ACC112 (cell line): ENCODE measurements at regions not wholly inside any gene's neighbourhood (a gene's known extent, or its start where the extent isn't known, plus 50 kb on each side); places are given as distances from the start of the nearest gene placed in this dataset.
A peak's percentile ranks its signal among the peaks of the same experiment; 100 is the strongest.

ENCODE experiments used
- H2AFZ ChIP-seq: fragments of 200-600 bp; sonication (generic); one replicate; pipeline ENCODE4 v1.6.0; 2017; ENCODE audit warnings: antibody characterized with exemption, low read length; ENCODE audit not compliant: unreplicated experiment
- H3K27ac ChIP-seq: fragments of 200-600 bp; sonication (generic); 2 replicates; pipeline ENCODE4 v1.5.1; 2014; ENCODE audit warnings: low read depth, mild to moderate bottlenecking, antibody characterized with exemption, low read length, moderate library complexity
- H3K27me3 ChIP-seq: fragments of 200-600 bp; sonication (generic); 2 replicates; pipeline ENCODE4 v1.6.1; 2014; ENCODE audit warnings: mild to moderate bottlenecking, antibody characterized with exemption, low read length, moderate library complexity, mixed read lengths; ENCODE audit not compliant: insufficient read depth
- H3K36me3 ChIP-seq: fragments of 200-600 bp; sonication (generic); 2 replicates; pipeline ENCODE4 v1.6.1; 2016; ENCODE audit warnings: mild to moderate bottlenecking, antibody characterized with exemption, low read length, moderate library complexity, mixed read lengths; ENCODE audit not compliant: insufficient read depth
- H3K4me1 ChIP-seq: fragments of 200-600 bp; sonication (generic); one replicate; pipeline ENCODE4 v1.6.1; 2016; ENCODE audit warnings: low read length, mixed read lengths; ENCODE audit not compliant: insufficient read depth, unreplicated experiment, control insufficient read depth
- H3K4me3 ChIP-seq: fragments of 200-600 bp; sonication (generic); 2 replicates; pipeline ENCODE4 v1.5.1; 2014; ENCODE audit warnings: mild to moderate bottlenecking, low read depth, low read length
- H3K79me2 ChIP-seq: fragments of 200-600 bp; sonication (generic); one replicate; pipeline ENCODE4 v1.6.0; 2016; ENCODE audit warnings: low read length; ENCODE audit not compliant: control insufficient read depth, unreplicated experiment, insufficient read depth

DNA sequence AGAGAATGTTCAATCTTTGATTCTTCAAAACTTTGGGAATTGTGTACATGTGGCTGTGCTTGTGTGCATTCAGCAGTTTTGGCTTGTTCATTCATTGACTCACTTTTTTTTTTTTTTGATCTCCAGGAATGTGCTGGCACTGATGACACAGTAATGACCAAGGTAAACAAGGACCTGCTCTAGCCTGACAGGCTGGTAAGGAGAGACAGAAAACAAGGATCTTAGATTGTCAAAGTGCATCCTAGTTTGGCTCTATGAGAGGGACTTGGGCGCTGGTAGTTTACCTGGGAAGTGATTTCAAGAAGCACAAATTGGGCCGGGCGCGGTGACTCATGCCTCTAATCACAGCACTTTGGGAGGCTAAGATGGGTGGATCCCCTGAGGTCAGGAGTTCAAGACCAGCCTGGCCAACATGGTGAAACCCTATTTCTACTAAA is 233.1 kb upstream of the WSCD1 start:
- peak overlapping the region; percentile 35; the same call in 1 of the 2 replicates for H3K27ac ChIP-seq
- no peaks in the 10 kb centered on the region for H3K36me3 ChIP-seq
- no peak overlapping the region for H2AFZ ChIP-seq
- H3K27me3 ChIP-seq = no peaks in the 10 kb centered on the region
- H3K79me2 ChIP-seq = no peaks in the 10 kb centered on the region
- H3K4me3 ChIP-seq = no peak overlapping the region
- H3K4me1 ChIP-seq = peaks cover 25% of the 10 kb centered on the region

GRCh38 chr17:5838661-5839300 is 231.4 kb upstream of the WSCD1 start:
- H3K4me1 ChIP-seq = peaks cover 11% of the 10 kb centered on the region
- H2AFZ ChIP-seq = no peak overlapping the region
- no peaks in the 10 kb centered on the region for H3K36me3 ChIP-seq
- H3K4me3 ChIP-seq = no peak overlapping the region
- no peaks in the 10 kb centered on the region for H3K79me2 ChIP-seq
- H3K27ac ChIP-seq = no peak overlapping the region
- H3K27me3 ChIP-seq = no peaks in the 10 kb centered on the region

DNA sequence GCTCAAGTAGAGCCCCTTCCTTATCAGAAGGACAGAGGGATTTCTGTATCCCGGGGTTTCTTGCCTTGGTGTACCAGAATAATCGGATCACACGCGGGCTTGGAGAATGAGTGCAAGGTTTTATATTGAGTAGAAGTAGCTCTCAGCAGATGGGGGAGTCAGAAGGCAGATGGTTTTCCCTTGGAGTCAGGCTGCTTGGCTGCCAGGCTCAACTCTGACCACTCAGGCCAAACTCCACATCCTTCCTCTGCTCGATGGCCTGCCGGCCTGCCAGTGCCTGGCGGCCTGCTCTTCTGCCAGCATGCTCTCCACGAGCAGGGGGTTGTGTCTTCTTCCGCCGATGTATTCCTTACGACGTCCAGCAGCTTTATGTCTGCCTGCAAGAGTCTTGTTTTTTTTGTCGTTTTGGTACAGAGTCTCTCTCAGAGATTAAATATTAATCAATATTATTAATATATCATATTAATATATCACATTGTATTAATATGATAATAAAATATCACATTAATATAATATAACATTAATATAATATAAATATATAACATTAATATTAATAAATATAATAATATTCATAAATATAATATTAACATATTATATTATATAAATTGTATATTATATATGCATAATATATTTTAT is 229.2 kb upstream of the WSCD1 start:
- no peaks in the 10 kb centered on the region for H3K79me2 ChIP-seq
- no peaks in the 10 kb centered on the region for H3K27me3 ChIP-seq
- H3K4me3 ChIP-seq = no peak overlapping the region
- no peak overlapping the region for H3K27ac ChIP-seq
- H2AFZ ChIP-seq = no peak overlapping the region
- no peaks in the 10 kb centered on the region for H3K36me3 ChIP-seq
- H3K4me1 ChIP-seq = peaks cover 5% of the 10 kb centered on the region

- no peak overlapping the region for H3K4me3 ChIP-seq
- H3K27ac ChIP-seq = no peak overlapping the region
- no peaks in the 10 kb centered on the region for H3K36me3 ChIP-seq
- no peaks in the 10 kb centered on the region for H3K27me3 ChIP-seq
- no peaks in the 10 kb centered on the region for H3K79me2 ChIP-seq
- H2AFZ ChIP-seq = no peak overlapping the region
- H3K4me1 ChIP-seq = peaks cover under 1% of the 10 kb centered on the region
Measured at GRCh38 chr17:5841862-5842261, 228.3 kb upstream of the WSCD1 start.

- Histone ChIP-seq H2AFZ (no peak overlapping the region), H3K79me2 (no peaks in the 10 kb centered on the region), H3K4me3 (no peak overlapping the region), H3K36me3 (no peaks in the 10 kb centered on the region), H3K27me3 (no peaks in the 10 kb centered on the region), H3K27ac (no peak overlapping the region), H3K4me1 (no peaks in the 10 kb centered on the region)
Measured at GRCh38 chr17:5843366-5844026, 226.7 kb upstream of the WSCD1 start.

- Histone ChIP-seq H3K4me1 (no peaks in the 10 kb centered on the region), H3K27ac (no peak overlapping the region), H3K36me3 (no peaks in the 10 kb centered on the region), H2AFZ (no peak overlapping the region), H3K4me3 (no peak overlapping the region), H3K27me3 (no peaks in the 10 kb centered on the region), H3K79me2 (no peaks in the 10 kb centered on the region)
Measured at GRCh38 chr17:5846001-5846400, 224.2 kb upstream of the WSCD1 start.

DNA sequence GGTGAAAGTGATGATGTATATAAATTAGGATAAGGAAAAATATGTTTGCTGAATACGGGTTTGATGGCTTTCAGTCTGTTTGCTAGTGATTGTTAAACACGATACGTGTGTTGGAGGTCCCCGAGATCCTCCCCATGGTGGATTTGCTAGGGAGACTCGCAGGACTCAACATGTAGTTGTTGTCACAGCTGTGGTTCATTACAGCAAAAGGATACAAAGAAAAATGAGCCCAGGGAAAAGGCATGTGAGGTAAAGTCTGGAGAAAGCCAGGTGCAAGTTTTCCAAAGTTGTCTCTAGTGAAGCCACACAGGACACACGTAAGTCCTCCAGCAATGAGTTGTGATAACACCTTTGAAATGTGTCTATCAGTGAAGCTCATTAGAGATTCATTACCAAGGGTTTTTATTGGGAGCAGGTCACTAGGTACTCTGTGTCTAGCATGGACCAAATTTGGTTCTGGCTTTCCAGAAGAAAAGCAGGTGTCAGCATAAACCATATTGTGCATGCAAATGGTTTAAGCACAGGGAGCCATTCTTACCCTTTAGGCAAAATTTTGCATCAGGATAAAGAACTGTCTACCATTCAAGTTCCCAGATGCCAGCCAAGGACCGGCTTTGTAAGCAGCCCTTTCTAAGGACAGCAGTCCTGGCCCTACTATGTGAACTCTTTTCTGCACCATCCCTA is 215.2 kb upstream of the WSCD1 start:
- Histone ChIP-seq H3K27ac (no peak overlapping the region), H3K4me1 (no peaks in the 10 kb centered on the region), H2AFZ (no peak overlapping the region), H3K4me3 (no peak overlapping the region), H3K27me3 (no peaks in the 10 kb centered on the region), H3K79me2 (no peaks in the 10 kb centered on the region), H3K36me3 (no peaks in the 10 kb centered on the region)

DNA sequence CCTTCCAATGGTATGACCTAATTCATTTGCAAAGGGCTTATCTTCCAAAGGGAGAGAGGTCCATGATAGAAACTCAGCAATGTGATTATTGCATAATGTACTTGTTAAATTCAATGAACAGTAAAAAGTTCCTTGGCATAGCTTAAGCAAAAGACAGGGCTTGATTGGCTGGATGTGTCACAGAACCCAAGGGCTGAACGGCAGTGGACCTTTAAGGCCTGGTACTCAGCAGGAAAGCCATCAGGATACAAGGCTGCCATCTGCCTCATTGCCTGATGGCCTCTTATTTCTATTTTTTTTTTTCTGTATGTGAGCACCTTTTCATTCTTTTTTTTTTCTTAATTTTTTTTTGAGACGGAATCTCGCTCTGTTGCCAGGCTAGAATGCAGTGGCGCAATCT is 208.9 kb upstream of the WSCD1 start:
- H3K27me3 ChIP-seq = peaks cover 10% of the 10 kb centered on the region; the same call in 1 of the 2 replicates
- H3K79me2 ChIP-seq = no peaks in the 10 kb centered on the region
- H2AFZ ChIP-seq = no peak overlapping the region
- H3K27ac ChIP-seq = no peak overlapping the region
- no peaks in the 10 kb centered on the region for H3K4me1 ChIP-seq
- H3K36me3 ChIP-seq = no peaks in the 10 kb centered on the region
- no peak overlapping the region for H3K4me3 ChIP-seq

- H2AFZ ChIP-seq = no peak overlapping the region
- no peaks in the 10 kb centered on the region for H3K36me3 ChIP-seq
- H3K79me2 ChIP-seq = no peaks in the 10 kb centered on the region
- H3K4me1 ChIP-seq = no peaks in the 10 kb centered on the region
- peaks cover 10% of the 10 kb centered on the region; the same call in 1 of the 2 replicates for H3K27me3 ChIP-seq
- no peak overlapping the region for H3K27ac ChIP-seq
- no peak overlapping the region for H3K4me3 ChIP-seq
Measured at GRCh38 chr17:5861854-5862253, 208.3 kb upstream of the WSCD1 start.

GRCh38 chr17:5862395-5862794 is 207.8 kb upstream of the WSCD1 start:
- Histone ChIP-seq H3K79me2 (no peaks in the 10 kb centered on the region), H2AFZ (no peak overlapping the region), H3K4me3 (no peak overlapping the region), H3K27me3 (peaks cover 10% of the 10 kb centered on the region; the same call in 1 of the 2 replicates), H3K4me1 (no peaks in the 10 kb centered on the region), H3K27ac (no peak overlapping the region), H3K36me3 (no peaks in the 10 kb centered on the region)
